Right lobe of liver (tissue), 6 donors: ENCODE measurements at regions not wholly inside any gene's neighbourhood (a gene's known extent, or its start where the extent isn't known, plus 50 kb on each side); places are given as distances from the start of the nearest gene placed in this dataset.

Experiments
- ATAC-seq, 4 donors: fragments of 200-7000 bp; cut with Tn5 transposase; one replicate each; pipeline ENCODE4 v1.9.1; 2020; ENCODE audit warnings: mild to moderate bottlenecking in 4 of 4, moderate library complexity in 4 of 4
- DNase-seq, 3 donors: peaks; one replicate each; pipeline ENCODE4 v3.0.0-alpha.2; 2020
- H3K27ac ChIP-seq, 3 donors: fragments of 200-600 bp; one replicate each; pipeline ENCODE4 v1.8.0; 2022
- H3K27me3 ChIP-seq, 2 donors: fragments of 200-600 bp; one replicate each; pipeline ENCODE4 v1.8.0; 2022
- H3K36me3 ChIP-seq, 4 donors: fragments of 200-600 bp; sonication (generic) in 1 of 4; one replicate each; pipeline versions ENCODE4 v1.5.1 to v1.8.0; 2017 to 2022; ENCODE audit warnings: control low read depth in 1 of 4
- H3K4me1 ChIP-seq, 4 donors: fragments of 200-600 bp; sonication (generic) in 1 of 4; one replicate each; pipeline versions ENCODE4 v1.5.1 to v1.8.0; 2017 to 2022; ENCODE audit warnings: control low read depth in 1 of 4
- H3K4me3 ChIP-seq, 3 donors: fragments of 200-600 bp; one replicate each; pipeline ENCODE4 v1.8.0; 2022
- H3K9me3 ChIP-seq, 4 donors: fragments of 200-600 bp; sonication (generic) in 1 of 4; one replicate each; pipeline versions ENCODE4 v1.5.1 to v1.8.0; 2017 to 2022; ENCODE audit warnings: control low read depth in 1 of 4
- CTCF ChIP-seq, 4 donors: fragments of 200-600 bp in 3 of 4; fragments of 450-650 bp in 1 of 4; IDR thresholded peaks; one replicate each; pipeline versions ENCODE4 v1.5.1 to v1.8.0; 2016 to 2022; ENCODE audit warnings: antibody characterized with exemption in 4 of 4, mild to moderate bottlenecking in 2 of 4
- POLR2A ChIP-seq: fragments of 450-650 bp; IDR thresholded peaks from one replicate; pipeline ENCODE4 v1.6.1; 2017; ENCODE audit warnings: antibody characterized with exemption, mild to moderate bottlenecking
- WGBS: methylation state at CpG from one replicate; pipeline ENCODE4 v1.1.6; 2018; ENCODE audit warnings: low coverage, low lambda C conversion rate; ENCODE audit not compliant: insufficient coverage; ENCODE audit errors: missing lambda C conversion rate; 5-methylcytosine and 5-hydroxymethylcytosine counted together
- intact Hi-C, 2 donors: fragments of 100-400 bp; cut with DNase I; formaldehyde crosslinking; loops; one replicate each; pipeline versions ENCODE4 v1.11.2 to v1.14.1; 2022
- donor health status: DM: no; HTN: yes; CAD: no.
- donor health status: DM: no; HTN: no; CAD: no.
- donor health status: DM: no; HTN: no; CAD: no.
- donor health status: DM: no; HTN: yes; CAD: no.
- donor health status: DM: no; HTN: yes; CAD: no.

- DNase-seq, result no peak
- H3K27ac ChIP-seq, result no peak overlapping the region
- no peaks in the 10 kb centered on the region for H3K36me3 ChIP-seq
- WGBS, result 71% methylated on average over 2 of the region's 4 CpGs
- H3K27me3 ChIP-seq, result no peaks in the 10 kb centered on the region
- no peaks in the 10 kb centered on the region for H3K4me1 ChIP-seq
- intact Hi-C loops, result no loop called here
- no peak for ATAC-seq
- H3K4me3 ChIP-seq, result no peak overlapping the region
- no peaks in the 10 kb centered on the region for H3K9me3 ChIP-seq
- no peak for TF ChIP-seq CTCF (IDR thresholded peaks at IDR 0.05)
- TF ChIP-seq POLR2A, result no peak
Observed at GRCh38 chr2:7881466-7881865, 800.4 kb upstream of the ID2 start.

DNA sequence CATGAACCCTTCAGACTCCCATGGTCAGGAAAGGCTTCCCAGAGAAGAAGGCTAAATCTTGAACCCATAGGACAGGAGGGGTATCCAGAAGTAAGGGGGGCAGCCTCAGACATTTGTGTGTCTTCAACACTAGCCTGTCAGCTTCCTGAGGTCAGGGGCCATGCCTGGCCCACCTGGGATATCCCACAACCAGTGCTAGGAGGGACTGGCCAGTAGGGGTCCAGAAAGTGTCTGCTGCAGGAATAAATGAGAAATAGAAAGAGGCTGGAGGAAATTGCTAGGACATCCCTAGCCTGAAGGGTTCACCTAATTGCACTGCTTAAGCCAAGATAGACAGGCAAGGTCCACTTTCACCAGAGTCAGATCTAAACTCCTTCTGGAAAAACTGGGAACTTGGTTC is 799.6 kb upstream of the ID2 start:
- TF ChIP-seq POLR2A, result no peak
- TF ChIP-seq CTCF (IDR thresholded peaks at IDR 0.05), result no peak
- Histone ChIP-seq H3K4me3 (no peak overlapping the region), H3K27me3 (no peaks in the 10 kb centered on the region), H3K4me1 (no peaks in the 10 kb centered on the region), H3K36me3 (no peaks in the 10 kb centered on the region), H3K9me3 (no peaks in the 10 kb centered on the region), H3K27ac (no peak overlapping the region)
- ATAC-seq (no peak), DNase-seq (no peak)
- intact Hi-C loops, result no loop called here

GRCh38 chr2:7884338-7884737 is 797.5 kb upstream of the ID2 start:
- no peaks in the 10 kb centered on the region for H3K36me3 ChIP-seq
- TF ChIP-seq CTCF (IDR thresholded peaks at IDR 0.05), result no peak
- no peak for TF ChIP-seq POLR2A
- no peaks in the 10 kb centered on the region for H3K9me3 ChIP-seq
- H3K27me3 ChIP-seq, result no peaks in the 10 kb centered on the region
- DNase-seq (no peak), ATAC-seq (no peak)
- no peaks in the 10 kb centered on the region for H3K4me1 ChIP-seq
- intact Hi-C loops, result no loop called here
- WGBS, result 92% methylated on average over 3 of the region's 4 CpGs
- H3K4me3 ChIP-seq, result no peak overlapping the region
- H3K27ac ChIP-seq, result no peak overlapping the region

DNA sequence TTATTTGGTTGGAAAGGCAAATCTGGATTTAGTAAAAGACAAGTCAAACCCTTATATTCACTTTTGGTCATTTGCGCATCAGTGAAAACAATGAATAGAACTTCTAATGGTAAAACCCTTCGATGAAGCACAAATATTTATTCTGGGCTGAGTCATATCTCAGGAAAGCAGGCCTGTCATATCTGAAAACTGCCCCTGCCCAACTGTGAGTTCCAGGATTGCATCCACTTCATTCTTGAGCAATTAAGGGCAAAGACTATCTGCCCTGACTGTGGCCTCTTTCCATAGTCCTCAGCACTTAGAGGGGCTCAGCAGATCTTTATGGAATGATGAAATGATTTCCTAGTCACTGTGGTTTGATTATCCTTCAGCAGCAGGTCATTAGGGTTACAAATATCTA is 795.2 kb upstream of the ID2 start:
- Histone ChIP-seq H3K9me3 (no peaks in the 10 kb centered on the region), H3K27me3 (no peaks in the 10 kb centered on the region), H3K36me3 (no peaks in the 10 kb centered on the region), H3K27ac (no peak overlapping the region), H3K4me1 (no peaks in the 10 kb centered on the region), H3K4me3 (no peak overlapping the region)
- WGBS, result 48% methylated on average over 2 of the region's 2 CpGs
- intact Hi-C loops, result no loop called here
- DNase-seq, result no peak
- TF ChIP-seq CTCF (IDR thresholded peaks at IDR 0.05), result no peak
- no peak for TF ChIP-seq POLR2A
- ATAC-seq, result peak in 3 of 4 donors; percentile 16 to 96 (median 50)

- Histone ChIP-seq H3K36me3 (no peaks in the 10 kb centered on the region), H3K9me3 (no peaks in the 10 kb centered on the region), H3K27ac (no peak overlapping the region), H3K27me3 (no peaks in the 10 kb centered on the region), H3K4me1 (no peaks in the 10 kb centered on the region), H3K4me3 (no peak overlapping the region)
- WGBS, result 85% methylated on average over 7 of the region's 7 CpGs
- intact Hi-C loops, result no loop called here
- DNase-seq, result no peak
- no peak for ATAC-seq
- TF ChIP-seq CTCF (IDR thresholded peaks at IDR 0.05) (no peak), POLR2A (no peak)
Observed at GRCh38 chr2:7887441-7887840, 794.4 kb upstream of the ID2 start.
